ENCODE measurements at regions not wholly inside any gene's neighbourhood (a gene's known extent, or its start where the extent isn't known, plus 50 kb on each side); places are given as distances from the start of the nearest gene placed in this dataset.

DNA sequence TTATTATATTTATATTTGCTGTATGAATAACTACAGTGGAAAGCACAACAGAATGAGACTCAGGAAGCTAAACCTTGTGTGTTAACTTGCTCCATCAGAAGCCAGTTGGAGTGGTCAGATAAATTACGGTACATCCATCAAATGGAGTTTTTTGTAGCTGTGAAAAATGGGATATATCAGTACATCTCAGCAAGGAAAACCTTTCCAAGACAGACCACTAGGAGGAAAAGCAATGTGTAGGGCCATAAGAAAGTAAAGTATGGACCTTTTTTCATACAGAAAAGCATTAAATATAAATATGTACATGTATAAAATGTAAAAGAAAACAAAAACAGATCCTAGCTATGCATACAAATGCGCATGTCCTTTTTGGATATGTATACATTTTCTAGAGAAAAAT lies 403.8 kb upstream of the CDH11 start:
- TF ChIP-seq, protein P1, sequence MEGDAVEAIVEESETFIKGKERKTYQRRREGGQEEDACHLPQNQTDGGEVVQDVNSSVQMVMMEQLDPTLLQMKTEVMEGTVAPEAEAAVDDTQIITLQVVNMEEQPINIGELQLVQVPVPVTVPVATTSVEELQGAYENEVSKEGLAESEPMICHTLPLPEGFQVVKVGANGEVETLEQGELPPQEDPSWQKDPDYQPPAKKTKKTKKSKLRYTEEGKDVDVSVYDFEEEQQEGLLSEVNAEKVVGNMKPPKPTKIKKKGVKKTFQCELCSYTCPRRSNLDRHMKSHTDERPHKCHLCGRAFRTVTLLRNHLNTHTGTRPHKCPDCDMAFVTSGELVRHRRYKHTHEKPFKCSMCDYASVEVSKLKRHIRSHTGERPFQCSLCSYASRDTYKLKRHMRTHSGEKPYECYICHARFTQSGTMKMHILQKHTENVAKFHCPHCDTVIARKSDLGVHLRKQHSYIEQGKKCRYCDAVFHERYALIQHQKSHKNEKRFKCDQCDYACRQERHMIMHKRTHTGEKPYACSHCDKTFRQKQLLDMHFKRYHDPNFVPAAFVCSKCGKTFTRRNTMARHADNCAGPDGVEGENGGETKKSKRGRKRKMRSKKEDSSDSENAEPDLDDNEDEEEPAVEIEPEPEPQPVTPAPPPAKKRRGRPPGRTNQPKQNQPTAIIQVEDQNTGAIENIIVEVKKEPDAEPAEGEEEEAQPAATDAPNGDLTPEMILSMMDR (IDR thresholded peaks at IDR 0.05; ENCODE audit: insufficient read depth, low read depth, low read length, missing control alignments): no peak
- H3K4me3 ChIP-seq (ENCODE audit: low read depth, low read length): no peak overlapping the region
- no peak for DNase-seq (ENCODE audit: low read depth)

DNA sequence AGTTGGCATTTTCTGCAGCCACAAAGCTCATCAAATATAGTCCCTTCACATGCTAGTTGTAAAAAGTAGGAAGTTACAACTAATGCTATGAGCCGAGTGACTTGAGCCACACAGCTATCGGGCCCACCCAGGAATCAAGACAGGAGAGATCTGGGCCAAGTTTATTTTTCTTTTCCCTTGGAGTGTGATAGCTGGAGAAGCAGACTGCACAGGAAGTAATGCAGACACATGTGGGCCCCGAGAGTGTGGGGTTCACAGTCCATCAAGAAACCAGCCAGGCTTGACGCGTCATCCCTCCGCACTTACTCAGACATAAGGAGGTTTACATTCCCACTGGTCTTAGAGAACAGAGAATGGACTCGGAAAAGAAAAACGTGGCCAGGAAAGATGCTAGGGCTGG lies 403.1 kb upstream of the CDH11 start:
- H3K4me3 ChIP-seq (ENCODE audit: low read depth, low read length): no peak overlapping the region
- TF ChIP-seq, protein P1 (IDR thresholded peaks at IDR 0.05; ENCODE audit: insufficient read depth, low read depth, low read length, missing control alignments): no peak
- no peak for DNase-seq (ENCODE audit: low read depth)

DNA sequence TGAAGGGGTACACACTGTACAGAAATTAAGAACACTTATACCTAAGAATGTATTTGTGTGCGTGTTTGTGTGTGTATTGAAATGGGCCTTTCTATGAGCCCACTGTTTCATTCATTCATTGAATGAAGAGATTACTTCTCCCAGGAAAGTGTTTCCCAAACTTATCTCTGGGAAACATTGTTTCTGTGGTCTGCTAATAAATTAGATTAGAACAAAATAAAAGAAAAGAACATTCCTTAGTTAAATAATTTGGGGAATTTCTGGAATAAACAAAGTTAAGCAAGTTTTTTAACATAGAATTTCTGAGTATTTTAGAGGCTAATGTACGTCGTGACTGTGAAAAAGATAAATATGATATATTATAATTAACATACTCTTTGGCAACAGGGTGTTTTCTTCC lies 402.4 kb upstream of the CDH11 start:
- TF ChIP-seq, protein P1 (IDR thresholded peaks at IDR 0.05; ENCODE audit: insufficient read depth, low read depth, low read length, missing control alignments): no peak
- no peak overlapping the region for H3K4me3 ChIP-seq (ENCODE audit: low read depth, low read length)
- DNase-seq (ENCODE audit: low read depth): no peak

DNA sequence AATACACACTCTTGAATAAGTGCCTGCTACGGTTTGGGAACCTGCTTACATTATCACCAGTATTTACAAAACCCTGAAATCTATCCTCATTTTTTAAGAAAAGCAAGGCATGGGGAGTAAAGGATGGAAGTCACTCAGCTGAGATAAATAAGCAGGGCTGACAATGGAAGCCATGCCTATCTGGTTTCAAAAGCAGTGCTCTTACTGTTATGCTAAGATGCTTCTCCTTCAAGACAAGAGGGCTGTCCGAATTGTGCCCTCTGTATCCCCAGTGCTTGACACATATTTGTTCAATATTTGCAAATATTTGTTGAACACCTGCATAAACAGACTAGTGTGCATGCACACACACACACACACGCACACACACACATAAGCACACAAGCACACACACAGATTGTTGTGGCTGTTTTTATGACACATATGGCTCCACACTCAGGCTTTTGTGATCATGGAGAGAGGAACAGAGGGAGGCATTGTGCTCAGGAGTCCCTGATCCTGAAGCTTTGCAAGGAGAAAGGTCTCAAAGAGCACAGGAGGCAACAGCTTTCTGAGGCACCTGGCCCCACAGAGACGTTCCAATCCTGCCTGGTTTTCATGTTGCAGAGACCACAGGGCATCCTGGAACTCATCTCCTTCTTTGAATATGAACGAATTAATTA lies 401.6 kb upstream of the CDH11 start:
- no peak overlapping the region for H3K4me3 ChIP-seq (ENCODE audit: low read depth, low read length)
- DNase-seq (ENCODE audit: low read depth): no peak
- TF ChIP-seq, protein P1 (IDR thresholded peaks at IDR 0.05; ENCODE audit: insufficient read depth, low read depth, low read length, missing control alignments): no peak

DNA sequence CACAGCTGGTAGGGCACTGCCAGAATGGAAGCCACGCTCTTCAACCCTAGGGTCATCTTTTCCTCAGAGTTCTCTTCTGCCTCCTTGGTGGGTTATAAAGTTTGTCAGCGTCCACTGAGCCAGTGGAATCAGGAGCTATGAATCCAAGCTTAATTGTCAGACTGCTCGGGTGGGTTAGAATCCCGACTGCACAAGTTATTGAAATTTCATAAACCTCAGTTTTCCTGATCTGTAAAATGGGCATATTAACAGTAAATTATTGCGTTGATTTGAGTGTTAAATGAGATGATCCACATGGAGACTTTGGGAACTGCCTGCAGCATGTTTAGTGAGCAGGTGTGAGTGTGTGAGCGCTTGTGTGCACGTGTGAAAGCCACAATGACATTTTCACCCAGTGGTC lies 400.5 kb upstream of the CDH11 start:
- TF ChIP-seq, protein P1 (IDR thresholded peaks at IDR 0.05; ENCODE audit: insufficient read depth, low read depth, low read length, missing control alignments): no peak
- no peak for DNase-seq (ENCODE audit: low read depth)
- no peak overlapping the region for H3K4me3 ChIP-seq (ENCODE audit: low read depth, low read length)

DNA sequence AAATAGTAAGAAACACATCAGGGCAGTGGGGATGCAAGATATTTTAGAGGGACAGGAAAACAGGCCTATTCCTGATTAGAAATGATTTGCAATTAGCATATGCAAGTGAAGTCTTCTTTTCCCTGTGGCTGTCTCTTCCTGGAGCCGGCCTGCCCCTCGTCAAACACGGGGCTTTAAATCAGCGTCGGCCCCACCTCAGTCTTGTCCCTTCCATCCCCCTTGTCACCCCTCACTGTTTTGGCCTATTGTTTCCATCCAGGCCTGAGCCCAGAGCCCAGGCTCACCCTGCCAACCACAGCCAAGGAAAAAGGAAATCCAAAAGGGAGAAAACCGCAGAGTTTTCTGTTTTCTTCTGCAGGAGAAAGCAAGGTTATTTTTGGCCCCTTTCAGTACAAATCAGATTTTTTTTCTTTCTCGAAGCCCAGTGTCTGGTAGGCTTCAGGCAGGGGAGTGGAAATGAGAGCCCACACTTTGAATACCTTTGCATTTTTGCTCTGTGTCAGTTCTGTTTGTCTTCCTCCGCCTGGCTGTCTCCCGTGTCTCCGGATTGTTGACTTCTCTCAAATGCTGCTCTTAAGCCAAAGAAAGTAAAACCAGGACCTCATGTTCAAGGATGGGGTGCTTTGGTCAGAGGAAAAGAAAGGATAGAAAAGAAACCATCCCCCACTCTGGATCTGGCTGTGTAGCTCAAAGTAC lies 399.9 kb upstream of the CDH11 start:
- no peak overlapping the region for H3K4me3 ChIP-seq (ENCODE audit: low read depth, low read length)
- TF ChIP-seq, protein P1 (IDR thresholded peaks at IDR 0.05; ENCODE audit: insufficient read depth, low read depth, low read length, missing control alignments): no peak

More for the DNA sequence above, 399.9 kb upstream of the CDH11 start:
- no peak for DNase-seq (ENCODE audit: low read depth)
